K562 (cell line): ENCODE measurements at regions not wholly inside any gene's neighbourhood (a gene's known extent, or its start where the extent isn't known, plus 50 kb on each side); places are given as distances from the start of the nearest gene placed in this dataset.

Source experiments
- ATAC-seq: fragments of 200-7000 bp; cut with Tn5 transposase; 3 replicates; pipeline ENCODE4 v1.9.1; 2020; ENCODE audit warnings: moderate library complexity
- BruUV-seq: library from RNA; stranded (reverse); fragments of 400-500 nt; replicated peaks from 2 replicates; lab custom pipeline; 2021; lab: Mats Ljungman, UMichigan
- CTCF ChIA-PET: fragments of 300-600 bp; formaldehyde crosslinking; extraction: SDS; loops from one replicate; lab custom pipeline; 2021; ENCODE audit warnings: low intra/inter-chr PET ratio; lab: Yijun Ruan, JAX
- POLR2A ChIA-PET: fragments of 300-600, 350-650 bp; sonication (Branson Sonifier 250); formaldehyde crosslinking; extraction: SDS; loops from one replicate; lab custom pipeline; 2021; ENCODE audit warnings: antibody characterized with exemption, inconsistent platforms; lab: Yijun Ruan, JAX
- DNase-seq, 4 experiments: peaks; one replicate each; pipeline versions ENCODE4 v3.0.0 to v3.0.0-alpha.2; 2011 to 2018; ENCODE audit warnings: low spot score in 3 of 4, mixed read lengths in 3 of 4; ENCODE audit errors: extremely low read depth in 1 of 4
- FAIRE-seq: peaks from 2 replicates; lab custom pipeline; 2011; peaks lifted over from hg19 to GRCh38; lab: Jason Lieb, UNC
- H2AFZ ChIP-seq: 2 replicates; pipeline ENCODE4 v1.6.0; 2011; ENCODE audit warnings: low read depth, low read length, control low read depth, inconsistent platforms
- H3K27ac ChIP-seq: fragments of 200-600 bp; 3 replicates; pipeline ENCODE4 v1.8.0; 2011; ENCODE audit warnings: low read depth, mild to moderate bottlenecking, control low read depth, inconsistent platforms, low read length, moderate library complexity, mixed read lengths; ENCODE audit errors: extremely low read depth
- H3K27me3 ChIP-seq, 2 experiments: fragments of 300-600 bp in 1 of 2; 2 replicates in 1 of 2; 3 replicates in 1 of 2; pipeline versions ENCODE4 v1.6.0 to v1.8.0; 2011; ENCODE audit warnings: inconsistent platforms in 2 of 2, low read length in 2 of 2, mild to moderate bottlenecking in 1 of 2, mixed read lengths in 1 of 2, moderate library complexity in 1 of 2; ENCODE audit not compliant: control insufficient read depth in 2 of 2, insufficient read depth in 2 of 2
- H3K36me3 ChIP-seq: fragments of 300-600 bp; 3 replicates; pipeline ENCODE4 v1.8.0; 2011; ENCODE audit warnings: mild to moderate bottlenecking, low read length, inconsistent platforms; ENCODE audit not compliant: control insufficient read depth, insufficient read depth
- H3K4me1 ChIP-seq, 2 experiments: fragments of 200-600 bp in 1 of 2; replicated peaks in 1 of 2; 2 replicates in 1 of 2; 3 replicates in 1 of 2; pipeline versions ENCODE4 v1.5.1 to v1.8.0; 2011; ENCODE audit warnings: inconsistent platforms in 2 of 2, low read length in 2 of 2, mild to moderate bottlenecking in 1 of 2, mixed read lengths in 1 of 2, moderate library complexity in 1 of 2; ENCODE audit not compliant: control insufficient read depth in 2 of 2, insufficient read depth in 2 of 2
- H3K4me2 ChIP-seq: 2 replicates; pipeline ENCODE4 v1.6.1; 2011; ENCODE audit warnings: low read length, control low read depth, inconsistent platforms, mixed read lengths; ENCODE audit not compliant: insufficient read depth
- H3K4me3 ChIP-seq: fragments of 200-600 bp; sonication (generic), shearing (Covaris generic); 2 replicates; pipeline ENCODE4 v1.5.1; 2016; ENCODE audit warnings: control low read depth, inconsistent platforms
- H3K79me2 ChIP-seq: fragments of 200-600 bp; 3 replicates; pipeline ENCODE4 v1.8.0; 2011; ENCODE audit warnings: low read length, inconsistent platforms; ENCODE audit not compliant: control insufficient read depth, insufficient read depth
- H3K9ac ChIP-seq, 2 experiments: 2 replicates each; pipeline versions ENCODE4 v1.6.0 to v1.6.1; 2011; ENCODE audit warnings: low read depth in 2 of 2, low read length in 2 of 2, control low read depth in 1 of 2, inconsistent platforms in 1 of 2, mild to moderate bottlenecking in 1 of 2, mixed read lengths in 1 of 2; ENCODE audit not compliant: insufficient read depth in 1 of 2
- H3K9me1 ChIP-seq: one replicate; pipeline ENCODE4 v1.6.0; 2011; ENCODE audit warnings: inconsistent platforms, mild to moderate bottlenecking, low read length, moderate library complexity; ENCODE audit not compliant: control insufficient read depth, insufficient read depth
- H3K9me3 ChIP-seq: replicated peaks from 2 replicates; pipeline ENCODE4 v1.5.1; 2011; ENCODE audit warnings: low read depth, low read length, inconsistent platforms; ENCODE audit not compliant: control insufficient read depth, insufficient read depth
- H4K20me1 ChIP-seq: replicated peaks from 2 replicates; pipeline ENCODE4 v1.6.1; 2011; ENCODE audit warnings: low read length, inconsistent platforms, mixed read lengths; ENCODE audit not compliant: control insufficient read depth, insufficient read depth
- BRF2 ChIP-seq: IDR thresholded peaks from 3 replicates; pipeline ENCODE4 v1.6.1; 2011; ENCODE audit warnings: borderline replicate concordance, mild to moderate bottlenecking; ENCODE audit not compliant: insufficient read length, insufficient read depth
- ERF ChIP-seq: fragments of 450-650 bp; formaldehyde crosslinking; IDR thresholded peaks from 2 replicates; pipeline ENCODE4 v1.4.0; 2020; ENCODE audit warnings: mild to moderate bottlenecking, mixed read lengths
- ESRRB ChIP-seq: fragments of 250-450 bp; sonication (Bioruptor Pico); IDR thresholded peaks from 2 replicates; pipeline ENCODE4 v1.5.0; 2020; ENCODE audit warnings: mild to moderate bottlenecking, moderate library complexity, borderline replicate concordance
- FOS ChIP-seq: IDR thresholded peaks from 3 replicates; pipeline ENCODE4 v1.6.1; 2011; ENCODE audit not compliant: insufficient read length; ENCODE audit errors: extremely low read depth
- KDM4B ChIP-seq, 2 experiments: fragments of 450-650 bp in 1 of 2; sonication (generic) in 1 of 2; IDR thresholded peaks; 2 replicates each; pipeline ENCODE4 v1.6.1; 2016 to 2017; ENCODE audit warnings: borderline replicate concordance in 2 of 2, antibody characterized with exemption in 1 of 2, low read depth in 1 of 2, mild to moderate bottlenecking in 1 of 2
- MAFF ChIP-seq: IDR thresholded peaks from 2 replicates; pipeline ENCODE4 v1.6.1; 2012; ENCODE audit warnings: low read length, improper control_type of control experiment
- MEF2A ChIP-seq: IDR thresholded peaks from 2 replicates; pipeline ENCODE4 v1.6.1; 2011; ENCODE audit warnings: low read depth, mild to moderate bottlenecking, low read length, moderate library complexity; ENCODE audit not compliant: control insufficient read depth
- MYBL2 ChIP-seq, 2 experiments: fragments of 450-650 bp in 1 of 2; sonication (generic) in 1 of 2; formaldehyde crosslinking in 1 of 2; IDR thresholded peaks; 2 replicates each; pipeline versions ENCODE4 v1.6.1 to v1.8.1; 2017 to 2022; ENCODE audit warnings: borderline replicate concordance in 1 of 2, inconsistent platforms in 1 of 2, low read depth in 1 of 2, mild to moderate bottlenecking in 1 of 2, missing genetic modification reagents in 1 of 2, moderate library complexity in 1 of 2
- PATZ1 ChIP-seq: fragments of 250-450 bp; sonication (Bioruptor Pico); IDR thresholded peaks from 2 replicates; pipeline ENCODE4 v1.5.0; 2020; ENCODE audit warnings: mild to moderate bottlenecking, borderline replicate concordance
- TCFL5 ChIP-seq: fragments of 250-450 bp; sonication (Bioruptor Pico); conservative IDR thresholded peaks from 2 replicates; pipeline ENCODE4 v1.6.1; 2021; ENCODE audit warnings: mild to moderate bottlenecking, moderate library complexity, matching md5 sums
- TGIF2 ChIP-seq: sonication (generic); formaldehyde crosslinking; IDR thresholded peaks from 2 replicates; pipeline ENCODE4 v1.8.1; 2022; ENCODE audit warnings: mild to moderate bottlenecking, missing genetic modification reagents, moderate library complexity
- ZNF512 ChIP-seq: IDR thresholded peaks from 2 replicates; pipeline ENCODE4 v1.6.1; 2016; ENCODE audit warnings: missing genetic modification characterization, missing compliant biosample characterization
- ZNF780A ChIP-seq: fragments of 250-450 bp; sonication (Bioruptor Pico); IDR thresholded peaks from 2 replicates; pipeline ENCODE4 v1.5.0; 2021; ENCODE audit warnings: mild to moderate bottlenecking
- whole genome bisulfite sequencing: fragments of 100-300 bp; shearing (Covaris generic); methylation state at CpG from one replicate; pipeline ENCODE4 v1.1.6; 2016; ENCODE audit warnings: low coverage, mixed read lengths; ENCODE audit not compliant: insufficient coverage; ENCODE audit errors: missing lambda C conversion rate; 5-methylcytosine and 5-hydroxymethylcytosine counted together
- in situ Hi-C: fragments of 300-500 bp; cut with MboI; formaldehyde crosslinking; loops from 4 replicates; pipeline ENCODE4 v1.15.0; 2018; ENCODE audit warnings: inconsistent platforms, mixed read lengths
- intact Hi-C: fragments of 100-400 bp; cut with micrococcal nuclease; formaldehyde crosslinking; loops from 2 replicates; pipeline ENCODE4 v1.14.2; 2022
- TF ChIP-seq, protein P1 (sequence below): fragments of 450-650 bp; IDR thresholded peaks from 2 replicates; pipeline ENCODE4 v1.6.1; 2018; ENCODE audit not compliant: partially characterized antibody

DNA sequence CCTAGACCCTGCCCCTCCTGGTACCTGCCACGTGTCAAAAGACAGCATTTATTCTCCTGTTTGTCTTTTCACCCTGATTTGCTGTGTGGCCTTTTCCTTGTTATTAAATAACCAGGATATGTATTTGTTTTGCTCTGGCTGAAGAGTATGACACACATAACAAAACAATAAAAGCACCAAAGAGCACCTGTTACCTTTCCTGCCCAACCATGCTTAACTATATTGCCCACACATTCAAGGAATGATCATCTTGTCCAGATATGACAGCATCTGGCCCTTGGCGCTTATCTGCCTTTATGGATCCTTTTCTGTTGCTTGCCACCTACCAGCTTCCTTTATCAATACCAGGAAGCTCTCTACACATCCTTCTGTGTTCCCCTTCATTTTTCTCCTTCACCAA is 357.7 kb downstream of the FGFR2 start:
- BruUV-seq: no TSS peak
- DNase-seq (no peak), FAIRE-seq (no peak), ATAC-seq (no peak)
- H4K20me1 ChIP-seq: no peaks in the 10 kb centered on the region
- 0% methylated on average over 2 of the region's 2 CpGs for WGBS
- no peak overlapping the region for H3K4me3 ChIP-seq
- no peaks in the 10 kb centered on the region for H3K27me3 ChIP-seq
- no peak overlapping the region for H3K9ac ChIP-seq
- no peaks in the 10 kb centered on the region for H3K9me1 ChIP-seq
- H3K4me2 ChIP-seq: no peak overlapping the region
- no peaks in the 10 kb centered on the region for H3K36me3 ChIP-seq
- H2AFZ ChIP-seq: no peak overlapping the region
- H3K27ac ChIP-seq: no peak overlapping the region
- H3K9me3 ChIP-seq: no peaks in the 10 kb centered on the region
- in situ Hi-C loops (no loop called here), intact Hi-C loops (no loop called here)
- H3K79me2 ChIP-seq: no peaks in the 10 kb centered on the region
- no peaks in the 10 kb centered on the region for H3K4me1 ChIP-seq
- ChIA-PET POLR2A (no interaction called here), CTCF (no interaction called here)
- TF ChIP-seq MYBL2 (IDR thresholded peaks at IDR 0.05; ENCODE audit: low read depth): no peak
- TF ChIP-seq MYBL2 (CRISPR knock-in tag; IDR thresholded peaks at IDR 0.05; ENCODE audit: borderline replicate concordance): no peak
- no peak for TF ChIP-seq ESRRB (CRISPR knock-in tag)
- no peak for TF ChIP-seq ZNF780A (CRISPR knock-in tag)
- TF ChIP-seq PATZ1 (CRISPR knock-in tag): no peak
- TF ChIP-seq KDM4B (IDR thresholded peaks at IDR 0.05; ENCODE audit: borderline replicate concordance in 2 of 2, low read depth in 1 of 2): no peak
- TF ChIP-seq MAFF: no peak
- TF ChIP-seq ZNF512: no peak
- TF ChIP-seq, protein P1, sequence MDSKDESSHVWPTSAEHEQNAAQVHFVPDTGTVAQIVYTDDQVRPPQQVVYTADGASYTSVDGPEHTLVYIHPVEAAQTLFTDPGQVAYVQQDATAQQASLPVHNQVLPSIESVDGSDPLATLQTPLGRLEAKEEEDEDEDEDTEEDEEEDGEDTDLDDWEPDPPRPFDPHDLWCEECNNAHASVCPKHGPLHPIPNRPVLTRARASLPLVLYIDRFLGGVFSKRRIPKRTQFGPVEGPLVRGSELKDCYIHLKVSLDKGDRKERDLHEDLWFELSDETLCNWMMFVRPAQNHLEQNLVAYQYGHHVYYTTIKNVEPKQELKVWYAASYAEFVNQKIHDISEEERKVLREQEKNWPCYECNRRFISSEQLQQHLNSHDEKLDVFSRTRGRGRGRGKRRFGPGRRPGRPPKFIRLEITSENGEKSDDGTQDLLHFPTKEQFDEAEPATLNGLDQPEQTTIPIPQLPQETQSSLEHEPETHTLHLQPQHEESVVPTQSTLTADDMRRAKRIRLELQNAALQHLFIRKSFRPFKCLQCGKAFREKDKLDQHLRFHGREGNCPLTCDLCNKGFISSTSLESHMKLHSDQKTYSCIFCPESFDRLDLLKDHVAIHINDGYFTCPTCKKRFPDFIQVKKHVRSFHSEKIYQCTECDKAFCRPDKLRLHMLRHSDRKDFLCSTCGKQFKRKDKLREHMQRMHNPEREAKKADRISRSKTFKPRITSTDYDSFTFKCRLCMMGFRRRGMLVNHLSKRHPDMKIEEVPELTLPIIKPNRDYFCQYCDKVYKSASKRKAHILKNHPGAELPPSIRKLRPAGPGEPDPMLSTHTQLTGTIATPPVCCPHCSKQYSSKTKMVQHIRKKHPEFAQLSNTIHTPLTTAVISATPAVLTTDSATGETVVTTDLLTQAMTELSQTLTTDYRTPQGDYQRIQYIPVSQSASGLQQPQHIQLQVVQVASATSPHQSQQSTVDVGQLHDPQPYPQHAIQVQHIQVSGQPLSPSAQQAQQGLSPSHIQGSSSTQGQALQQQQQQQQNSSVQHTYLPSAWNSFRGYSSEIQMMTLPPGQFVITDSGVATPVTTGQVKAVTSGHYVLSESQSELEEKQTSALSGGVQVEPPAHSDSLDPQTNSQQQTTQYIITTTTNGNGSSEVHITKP: no peak
- no peak for TF ChIP-seq BRF2
- TF ChIP-seq MEF2A: no peak
- no peak for TF ChIP-seq FOS
- no peak for TF ChIP-seq ERF (CRISPR knock-in tag)
- no peak for TF ChIP-seq TCFL5
- no peak for TF ChIP-seq TGIF2 (CRISPR knock-in tag)
